NCI-H146 treated with DMSO at 0.1 percent for 48 hours (cell line): ENCODE measurements at regions not wholly inside any gene's neighbourhood (a gene's known extent, or its start where the extent isn't known, plus 50 kb on each side); places are given as distances from the start of the nearest gene placed in this dataset.
"Not testable (repeated sequence)": the region's sequence is repeated elsewhere in the genome, so short reads cannot be mapped to it uniquely, and the experiment has no call there.

Experiments used
- DNase-seq: peaks from one replicate; lab custom pipeline; 2025; ENCODE audit not compliant: unreplicated experiment; lab: John Stamatoyannopoulos, UW

DNA sequence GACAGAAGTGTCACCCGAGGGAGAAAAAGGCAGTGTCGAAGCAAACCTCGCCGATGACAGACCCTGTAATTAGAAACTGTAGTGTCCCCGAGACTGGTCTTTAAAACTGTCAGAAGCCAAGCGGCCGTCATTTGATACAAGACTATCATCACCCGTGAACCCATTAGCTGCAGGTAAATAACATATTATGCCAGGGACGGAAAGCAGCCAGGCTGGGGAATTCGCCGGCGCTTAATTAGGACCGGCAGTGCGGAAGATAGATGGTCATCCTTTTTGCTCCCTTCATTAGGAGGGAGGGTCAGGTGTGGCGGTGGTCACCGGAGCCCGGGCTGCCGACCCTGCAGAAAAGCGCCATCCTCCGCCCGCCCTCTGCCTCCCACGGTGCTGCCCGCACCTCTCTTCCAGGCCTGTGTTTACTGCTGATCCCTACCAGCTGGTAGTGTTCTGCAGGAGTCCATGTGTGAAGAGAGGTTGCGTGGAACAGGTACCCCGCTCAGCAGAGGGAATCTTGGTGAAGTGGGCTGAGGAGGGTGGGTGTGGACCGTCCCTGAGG is 109.4 kb upstream of the GSE1 start:
- no peak for DNase-seq

DNA sequence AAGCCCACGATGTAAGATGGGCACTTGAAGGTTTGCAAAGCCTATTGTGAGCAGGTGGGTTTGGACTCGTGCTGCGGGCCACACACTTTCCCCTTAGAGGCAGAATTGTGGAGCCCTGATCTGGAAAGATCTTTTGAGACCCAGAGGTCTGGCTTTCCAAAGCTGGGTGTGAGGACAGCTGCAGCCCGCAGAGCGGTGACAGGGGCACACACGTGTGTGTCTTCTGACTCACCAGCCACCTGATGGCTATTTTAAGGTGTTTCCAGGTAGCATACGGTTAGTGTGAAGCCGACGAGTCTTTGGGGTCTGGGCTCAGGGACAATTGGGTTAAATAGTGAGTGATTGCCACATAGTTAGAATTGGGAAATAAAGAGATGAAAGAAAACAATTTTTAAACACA is 108.9 kb upstream of the GSE1 start:
- DNase-seq, result no peak

DNA sequence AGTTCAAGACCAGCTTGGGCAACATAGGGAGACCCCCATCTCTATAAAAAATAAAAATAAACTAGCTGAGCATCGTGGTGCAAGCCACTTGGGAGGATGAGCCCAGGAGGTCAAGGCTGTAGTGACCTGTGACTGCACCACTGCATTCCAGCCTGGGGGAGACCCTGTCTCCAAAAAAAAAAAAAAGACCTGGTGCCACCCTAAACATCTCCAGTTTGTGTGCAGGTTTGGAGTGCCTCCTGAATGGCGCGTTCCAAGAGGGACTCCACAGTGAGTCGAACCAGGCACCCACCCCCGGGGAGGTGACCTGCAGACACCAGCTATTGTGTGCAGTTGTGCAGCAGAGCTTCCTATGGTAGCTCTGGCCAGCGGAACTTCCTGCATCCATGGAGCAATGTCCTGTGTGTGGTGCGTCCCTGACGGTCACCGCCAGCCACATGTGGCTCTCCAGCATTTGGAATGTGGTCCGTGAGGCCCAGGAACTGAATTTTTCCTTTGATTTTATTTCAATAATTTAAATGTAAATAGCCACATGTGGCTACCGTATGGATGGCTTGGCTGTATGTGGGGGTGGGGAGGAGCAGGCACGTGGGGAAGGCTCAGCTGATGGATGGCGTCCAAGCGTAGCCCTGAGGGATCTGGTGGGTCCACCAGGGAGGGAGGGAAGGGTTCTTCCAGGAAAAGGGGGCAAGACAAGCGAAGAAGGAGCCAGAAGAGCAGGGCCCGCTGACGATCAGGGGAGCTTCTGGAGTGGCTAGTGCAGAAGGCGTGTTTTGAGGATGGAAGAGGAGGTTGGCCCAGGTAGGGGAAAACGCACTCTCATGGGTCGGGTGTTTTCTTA is 107.1 kb upstream of the GSE1 start:
- no peak for DNase-seq

DNA sequence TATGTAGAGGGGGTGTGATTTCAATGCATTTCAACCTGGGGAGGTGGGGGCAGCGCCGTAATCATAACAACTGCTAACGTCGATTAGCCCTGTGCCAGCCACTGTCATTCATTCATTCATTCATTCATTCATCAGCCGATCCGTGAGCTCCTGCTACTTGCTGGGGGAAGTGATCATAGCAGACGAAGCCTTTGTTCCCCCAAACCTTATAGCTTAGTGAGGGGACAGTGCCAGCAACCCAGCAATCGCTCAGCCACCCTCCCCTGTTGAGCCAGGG is 106.5 kb upstream of the GSE1 start:
- no peak for DNase-seq

DNA sequence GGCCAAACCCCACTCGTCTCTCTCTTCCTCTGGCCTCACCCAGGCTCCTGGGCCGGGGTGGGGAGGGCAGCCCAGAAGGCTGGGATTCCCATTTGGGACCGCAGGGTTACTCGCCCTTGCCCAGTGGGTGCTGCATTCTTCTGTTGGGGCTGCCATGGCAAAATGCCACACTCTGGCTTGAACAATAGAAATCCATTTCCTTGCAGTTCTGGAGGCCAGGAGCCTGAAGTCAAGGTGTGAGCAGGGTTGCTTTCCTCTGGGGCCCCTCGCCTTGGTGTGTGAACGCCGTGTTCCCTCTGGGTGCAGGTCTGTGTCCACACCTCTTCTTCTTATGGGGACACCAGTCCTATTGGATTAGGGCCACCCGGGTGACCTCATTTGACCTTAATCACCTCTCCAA is 105.8 kb upstream of the GSE1 start:
- no peak for DNase-seq

DNA sequence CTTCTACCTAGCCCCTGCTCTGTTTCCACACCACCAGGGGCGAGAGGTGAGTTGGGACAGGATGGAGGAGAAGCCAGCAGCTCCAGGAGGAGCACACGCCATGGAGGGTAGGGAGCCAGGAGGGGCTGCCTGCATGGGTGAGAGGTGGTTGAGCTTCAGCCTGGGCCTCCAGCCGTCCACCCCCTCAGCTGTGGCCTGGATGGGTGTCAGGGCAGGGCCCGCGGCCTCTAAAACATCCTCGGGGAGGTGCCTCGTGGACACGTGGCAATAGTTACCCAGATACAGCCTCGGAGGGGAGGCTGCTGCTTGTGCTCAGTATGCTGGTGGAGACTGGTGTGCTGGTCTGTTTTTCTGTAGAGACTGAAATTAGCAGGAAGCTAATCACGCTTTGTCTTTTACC is 104.7 kb upstream of the GSE1 start:
- no peak for DNase-seq

DNA sequence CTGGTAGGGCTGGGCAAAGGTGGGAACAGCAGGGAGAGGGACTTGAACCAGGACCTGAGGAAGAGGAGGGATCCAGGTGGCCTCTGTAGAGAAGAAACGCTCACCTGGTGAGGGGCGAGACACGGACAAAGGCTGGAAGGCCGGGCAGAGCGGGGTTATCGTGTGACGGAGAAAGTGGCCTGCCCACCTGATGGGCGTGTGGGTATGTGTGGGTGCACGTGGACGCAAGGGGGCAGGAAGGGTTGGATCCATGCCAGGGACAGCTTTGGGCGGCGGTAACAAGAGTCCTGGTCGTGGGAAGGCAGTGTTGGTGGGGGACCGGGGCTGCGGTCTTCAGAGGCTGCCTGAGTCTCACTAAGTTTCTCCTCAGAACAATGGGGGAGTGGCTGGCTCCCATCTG is 104.1 kb upstream of the GSE1 start:
- DNase-seq, result no peak

DNA sequence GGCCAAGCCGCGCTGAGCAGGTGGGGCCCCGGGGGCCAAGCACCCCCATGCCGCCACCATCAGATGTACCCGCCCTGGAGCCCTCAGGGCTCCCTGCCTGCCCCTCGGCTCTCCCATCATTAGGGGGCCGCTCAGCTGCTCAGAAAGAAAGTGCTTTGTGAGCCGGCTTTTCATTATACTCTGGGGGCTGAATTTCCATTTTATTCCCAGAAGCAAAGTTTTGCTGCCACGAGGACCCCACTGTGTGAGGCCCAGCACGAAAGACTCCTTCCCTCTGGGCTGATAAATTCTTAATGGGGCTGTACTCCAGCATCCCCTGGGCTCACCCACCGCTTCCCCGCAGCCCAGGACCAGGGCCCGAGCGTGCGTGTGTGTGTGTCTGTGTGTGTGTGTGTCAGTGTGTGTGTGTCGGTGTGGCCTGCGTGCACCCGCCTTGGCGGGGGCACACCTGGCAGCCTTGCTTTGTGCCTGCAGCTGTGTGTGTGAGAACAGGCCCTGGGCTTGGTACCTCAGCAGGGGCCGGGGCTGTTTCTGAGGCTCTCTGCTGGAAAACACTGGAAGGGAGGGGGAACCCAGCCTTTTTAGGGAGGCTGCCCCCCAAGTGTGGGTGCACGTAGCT is 103.0 kb upstream of the GSE1 start:
- no peak for DNase-seq

DNA sequence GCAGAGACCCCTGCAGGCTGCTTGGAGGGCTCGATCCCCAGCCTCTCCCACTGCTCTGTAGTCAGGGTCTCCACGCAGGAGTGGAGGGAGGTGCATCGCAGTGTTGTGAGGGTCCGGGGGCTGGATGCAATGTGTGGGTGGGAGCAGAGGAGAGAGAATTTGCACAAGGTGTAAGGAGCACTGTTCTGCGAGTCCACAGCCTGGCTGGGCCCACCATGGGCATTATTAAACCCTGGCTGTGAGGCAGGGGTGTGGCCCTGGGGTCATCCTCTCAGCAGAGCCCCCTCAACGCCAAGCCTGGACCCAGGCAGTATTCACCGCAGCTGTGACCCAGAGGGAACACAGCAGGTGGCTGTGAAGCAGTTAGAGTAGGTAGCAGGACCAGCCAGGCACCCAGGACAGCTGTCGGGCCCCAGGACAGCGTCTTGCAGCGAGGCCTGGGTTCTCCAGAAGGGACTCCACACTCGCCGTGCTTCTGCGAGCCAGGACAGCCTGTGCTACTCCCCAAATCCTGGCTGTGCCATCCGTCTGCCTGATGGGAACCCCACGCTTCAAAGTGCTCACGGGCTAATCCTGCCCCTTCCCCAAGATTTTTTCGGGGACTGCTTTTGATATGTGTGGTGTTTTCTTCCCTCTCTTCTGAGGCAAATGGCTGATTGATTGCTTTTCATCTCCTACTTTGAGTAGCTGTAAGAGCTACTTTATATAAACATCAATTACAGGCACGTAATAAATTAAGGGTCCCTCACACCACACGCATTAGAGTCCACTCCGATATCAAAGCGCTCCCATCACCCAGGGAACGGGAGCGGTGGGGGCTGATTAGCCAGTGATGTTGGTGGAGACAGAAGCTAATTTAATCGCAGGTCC is 100.9 kb upstream of the GSE1 start:
- DNase-seq, result no peak

DNA sequence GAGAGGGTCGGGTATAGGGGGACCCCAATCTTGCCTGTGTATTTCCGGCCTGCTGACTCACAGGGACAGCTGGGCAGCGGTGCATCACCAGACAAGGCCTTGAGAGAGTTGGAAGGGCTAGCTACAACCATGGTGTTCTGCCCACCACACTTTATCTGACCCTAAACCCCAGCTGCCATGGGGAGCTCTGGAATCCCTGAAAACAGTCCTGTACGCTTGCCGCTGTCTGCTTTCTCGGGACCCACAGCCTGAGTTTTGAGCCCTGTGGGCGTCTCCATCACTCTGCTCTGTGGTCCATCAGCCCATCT is 100.4 kb upstream of the GSE1 start:
- DNase-seq, result no peak

DNA sequence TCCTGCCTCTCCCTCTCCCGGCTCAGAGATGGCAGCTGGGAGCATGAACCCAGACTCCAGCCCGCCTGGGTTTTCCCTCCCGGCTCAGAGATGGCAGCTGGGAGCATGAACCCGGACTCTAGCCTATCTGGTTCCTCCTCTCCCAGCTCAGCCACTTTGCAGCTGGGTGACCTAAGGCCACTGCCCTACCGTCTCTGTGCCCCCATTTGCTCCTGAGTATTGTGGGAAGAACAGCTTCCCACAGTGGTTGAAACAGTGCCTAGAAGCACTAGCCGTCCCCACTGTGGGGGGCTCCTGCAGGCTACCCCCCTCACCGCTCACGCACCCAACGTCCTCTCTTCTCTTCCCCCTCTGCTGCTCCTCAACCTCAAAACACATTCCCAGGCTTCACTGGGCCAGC is 99.9 kb upstream of the GSE1 start:
- no peak for DNase-seq

DNA sequence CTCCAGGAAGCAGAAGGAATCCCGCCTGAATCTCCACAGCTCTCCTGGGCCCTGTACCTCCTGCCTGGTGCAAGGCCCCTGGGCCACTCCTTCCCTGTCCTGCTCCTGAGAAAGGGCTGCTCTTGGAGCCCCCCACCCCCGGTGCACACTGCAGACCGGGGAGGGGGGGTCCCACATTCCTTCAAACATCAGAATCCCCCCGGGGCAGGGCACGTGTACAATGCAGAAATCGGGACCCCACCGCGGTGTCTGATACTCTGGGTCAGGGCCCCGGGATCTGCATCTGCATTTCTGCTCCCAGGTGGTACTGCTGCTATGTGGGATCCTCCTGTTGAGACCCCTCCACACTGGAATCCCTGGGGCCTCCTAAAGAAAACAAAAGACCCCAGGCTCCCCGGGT is 99.5 kb upstream of the GSE1 start:
- DNase-seq, result no peak

DNA sequence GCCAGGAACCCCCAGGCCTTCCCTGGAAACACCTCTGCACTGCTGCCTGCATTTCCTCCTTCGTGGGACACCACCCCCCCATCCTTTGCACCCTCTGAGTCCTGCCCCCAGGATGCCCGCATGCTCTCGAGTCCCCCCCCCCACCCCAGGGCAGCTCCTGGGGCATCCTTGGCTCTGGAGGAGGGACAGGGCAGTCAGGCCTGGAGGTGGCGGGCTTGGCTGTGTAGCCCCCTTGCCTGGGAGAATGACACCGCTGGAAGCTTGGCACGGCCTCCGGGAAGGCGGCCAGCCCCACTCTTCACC is 98.9 kb upstream of the GSE1 start:
- no peak for DNase-seq

DNA sequence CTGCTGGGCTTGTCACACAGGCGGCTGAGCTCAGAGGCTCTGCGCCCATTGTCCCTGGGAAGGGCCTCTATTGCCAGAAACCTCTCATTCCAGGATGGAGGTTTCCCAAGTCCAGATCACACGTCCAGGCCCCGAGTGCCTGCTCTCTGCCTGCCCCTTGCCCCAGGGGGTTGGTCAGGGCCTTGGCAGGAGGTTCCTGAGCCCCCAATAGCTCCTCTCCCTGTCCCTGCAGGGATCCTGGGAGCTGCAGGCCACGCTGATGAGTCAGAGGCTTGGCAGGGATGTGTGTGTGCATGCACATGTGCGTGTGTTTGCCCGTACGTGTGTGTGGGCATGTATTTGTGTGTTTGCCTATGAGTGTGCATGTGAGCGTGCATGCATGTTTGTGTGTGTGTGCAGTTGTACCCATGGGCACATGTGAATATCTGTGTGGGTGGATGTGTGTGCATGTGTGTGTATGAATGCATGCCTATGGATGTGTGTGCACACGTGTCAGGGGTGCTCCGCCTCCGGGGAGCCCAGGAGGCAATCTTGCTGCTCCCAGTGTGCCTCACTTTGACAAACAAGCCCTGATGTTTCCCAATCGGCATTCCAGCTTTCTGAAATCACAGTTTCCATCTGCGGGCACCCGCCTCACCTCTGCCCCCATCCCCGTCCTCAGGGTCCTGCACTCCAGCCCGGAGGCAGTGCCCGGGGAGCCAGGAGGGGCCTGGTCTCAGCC is 98.4 kb upstream of the GSE1 start:
- DNase-seq, result no peak

DNA sequence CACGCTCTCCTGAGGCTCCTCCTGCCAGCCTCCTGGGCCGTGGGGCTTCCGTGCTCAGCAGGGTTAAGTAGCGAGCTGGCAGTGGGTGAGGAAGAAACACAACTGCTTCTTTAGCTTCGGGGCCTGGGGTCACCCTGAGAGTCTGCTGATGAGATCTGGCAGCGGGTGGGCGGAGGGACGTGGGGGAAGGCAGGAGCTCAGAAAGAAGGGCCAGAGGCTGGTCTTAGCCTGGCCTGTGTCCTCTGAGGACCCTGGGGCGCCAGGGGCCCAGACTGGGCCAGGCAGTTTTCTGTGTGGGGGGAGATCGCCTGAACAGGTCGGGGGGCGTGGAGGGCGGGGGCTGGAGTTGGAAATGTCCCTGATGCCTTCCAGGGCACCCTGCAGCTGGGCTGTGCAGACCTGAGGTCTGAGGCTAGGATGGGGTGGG is 97.8 kb upstream of the GSE1 start:
- DNase-seq, result no peak

DNA sequence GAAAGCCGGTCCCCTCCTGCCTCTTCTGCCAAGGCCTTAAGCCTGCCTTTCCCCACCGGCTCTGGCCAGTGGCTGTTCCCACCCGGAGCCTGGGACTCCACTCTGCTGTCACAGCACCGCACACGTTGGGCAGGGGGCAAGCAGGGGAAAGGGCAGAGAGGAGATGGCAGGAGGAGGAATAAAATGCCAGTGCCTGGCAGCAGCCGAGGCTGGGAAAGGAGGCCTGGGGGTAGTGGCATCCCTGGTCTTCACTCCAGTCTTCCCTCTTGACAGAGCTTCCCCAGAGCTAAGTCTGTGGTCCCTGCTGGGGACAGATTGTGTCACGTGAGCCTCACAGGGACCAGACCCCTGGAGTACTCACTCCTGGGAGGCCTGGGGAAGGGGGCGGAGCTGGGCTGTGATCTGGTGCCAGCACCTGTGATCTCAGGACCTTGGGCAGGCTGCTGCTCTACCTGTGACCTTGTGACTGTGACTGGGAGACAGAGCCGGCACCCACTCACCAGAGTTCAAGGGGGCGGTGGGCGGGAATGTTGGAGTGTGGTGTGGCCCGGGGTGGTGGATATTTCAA is 97.2 kb upstream of the GSE1 start:
- DNase-seq, result no peak

DNA sequence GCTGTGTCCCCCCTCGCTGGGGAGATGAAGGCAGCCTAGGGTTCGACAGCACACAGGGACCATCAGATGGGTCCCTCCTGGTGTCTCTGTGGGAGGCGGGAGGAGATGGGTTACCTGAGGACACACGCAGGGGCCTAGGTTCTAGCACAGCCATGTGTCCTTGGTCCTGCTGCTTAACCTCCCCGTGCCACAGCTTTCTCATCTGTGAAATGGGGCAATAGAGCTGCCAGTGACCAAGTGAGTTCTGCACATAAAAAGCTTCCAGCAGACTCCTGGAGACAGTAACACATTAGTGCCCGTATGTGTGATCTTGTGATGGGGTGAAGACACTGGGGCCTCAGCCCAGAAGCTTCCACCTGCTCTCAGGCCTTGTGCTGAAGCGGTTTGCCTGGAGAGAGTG is 96.0 kb upstream of the GSE1 start:
- DNase-seq, result no peak

DNA sequence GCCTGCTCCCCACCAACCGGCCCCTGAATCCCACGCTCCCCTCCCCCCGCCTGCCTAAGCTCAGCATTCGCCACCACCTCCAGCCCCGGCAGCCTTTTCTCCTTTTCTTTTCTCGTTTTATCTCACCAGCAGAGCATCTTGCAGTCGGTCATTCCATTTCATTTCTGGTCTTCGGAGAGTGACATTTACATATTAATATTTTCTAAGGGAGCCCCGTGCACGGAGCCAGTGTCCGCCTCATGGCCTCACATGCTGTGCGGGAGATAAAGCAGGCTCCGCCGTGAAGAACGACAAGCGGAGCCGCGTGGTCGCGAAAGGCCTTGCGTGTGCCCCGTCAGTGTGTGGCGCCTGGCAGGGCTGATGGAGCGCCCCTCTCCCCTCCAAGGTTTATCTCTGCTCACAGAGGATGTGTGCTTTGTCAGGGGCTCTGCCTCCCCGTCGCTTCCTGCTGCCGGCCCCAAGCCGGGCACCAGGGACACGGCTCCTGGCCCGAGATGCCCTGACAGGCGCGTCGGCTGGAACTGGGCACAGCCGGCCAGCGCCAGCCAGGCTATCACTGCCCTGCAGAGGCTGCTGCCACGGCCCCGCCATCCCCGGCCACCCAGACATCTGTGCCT is 95.5 kb upstream of the GSE1 start:
- no peak for DNase-seq

DNA sequence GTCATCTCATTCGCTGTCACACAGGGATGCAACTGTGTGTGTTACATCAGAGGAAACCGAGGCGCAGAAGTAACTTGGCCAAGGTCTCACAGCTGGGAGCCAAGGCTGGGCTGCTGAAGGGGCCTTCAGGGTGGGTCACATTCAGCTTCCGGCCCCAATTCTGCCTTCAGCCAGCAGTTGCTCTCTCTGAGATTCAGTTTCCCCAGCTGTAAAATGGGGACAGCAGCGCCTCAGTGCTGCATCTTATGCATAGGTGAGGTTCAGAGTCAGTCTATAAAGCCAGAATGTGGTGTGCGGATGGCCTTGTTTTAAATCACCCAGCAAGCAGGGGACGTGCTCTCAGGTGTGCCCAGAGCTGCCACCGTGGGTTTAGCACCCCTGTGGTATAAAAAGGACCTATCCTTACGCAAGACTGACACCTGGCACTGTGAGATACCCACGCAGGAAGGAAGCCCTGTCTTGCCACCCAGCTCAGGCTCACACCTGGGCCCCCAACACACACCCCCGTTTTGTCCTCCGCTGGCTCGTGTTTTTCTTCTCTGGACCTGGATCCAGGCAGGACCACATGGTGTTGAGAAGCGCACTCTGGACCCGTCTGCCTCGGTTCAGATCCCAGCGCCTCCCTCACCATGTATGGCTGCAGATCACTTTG is 94.6 kb upstream of the GSE1 start:
- DNase-seq, result no peak

DNA sequence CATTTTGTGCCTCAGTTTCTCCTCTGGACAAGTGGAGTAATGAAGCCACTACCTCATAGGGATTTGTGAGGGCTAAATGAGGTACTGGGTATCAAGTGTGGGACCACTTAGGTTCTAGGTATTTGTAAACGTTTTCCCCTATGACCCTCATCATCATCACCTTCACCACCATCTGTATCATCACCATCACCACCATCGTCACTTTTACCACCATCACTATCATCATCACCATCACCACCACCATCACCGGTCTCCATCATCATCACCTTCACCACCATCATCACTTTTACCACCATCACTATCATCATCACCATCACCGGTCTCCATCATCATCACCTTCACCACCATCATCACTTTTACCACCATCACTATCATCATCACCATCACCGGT is 94.1 kb upstream of the GSE1 start:
- DNase-seq, result not testable (repeated sequence)
